ENCODE measurements at regions not wholly inside any gene's neighbourhood (a gene's known extent, or its start where the extent isn't known, plus 50 kb on each side); places are given as distances from the start of the nearest gene placed in this dataset.
"Not testable (repeated sequence)": the region's sequence is repeated elsewhere in the genome, so short reads cannot be mapped to it uniquely, and the experiment has no call there.

DNA sequence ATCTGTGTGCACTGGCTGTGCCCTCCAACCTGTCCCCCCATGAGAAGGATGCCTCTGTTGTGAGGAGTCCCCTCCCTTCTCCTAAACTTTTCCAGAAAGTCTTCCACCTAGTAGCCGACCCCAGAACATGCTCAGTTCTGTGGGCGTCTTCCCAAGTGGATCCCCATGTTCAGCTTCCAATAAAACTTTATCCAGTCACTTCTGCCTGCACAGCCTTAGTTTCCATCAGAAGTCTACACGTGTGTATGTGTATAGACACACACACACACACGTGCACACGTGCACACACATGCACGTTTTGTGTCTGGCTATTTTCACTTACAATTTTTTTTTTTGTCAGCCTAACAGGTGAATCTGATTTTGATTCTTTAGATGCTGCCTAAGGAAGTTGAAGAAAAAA, 115.1 kb downstream of the RTP5 start:
- no peak for DNase-seq

DNA sequence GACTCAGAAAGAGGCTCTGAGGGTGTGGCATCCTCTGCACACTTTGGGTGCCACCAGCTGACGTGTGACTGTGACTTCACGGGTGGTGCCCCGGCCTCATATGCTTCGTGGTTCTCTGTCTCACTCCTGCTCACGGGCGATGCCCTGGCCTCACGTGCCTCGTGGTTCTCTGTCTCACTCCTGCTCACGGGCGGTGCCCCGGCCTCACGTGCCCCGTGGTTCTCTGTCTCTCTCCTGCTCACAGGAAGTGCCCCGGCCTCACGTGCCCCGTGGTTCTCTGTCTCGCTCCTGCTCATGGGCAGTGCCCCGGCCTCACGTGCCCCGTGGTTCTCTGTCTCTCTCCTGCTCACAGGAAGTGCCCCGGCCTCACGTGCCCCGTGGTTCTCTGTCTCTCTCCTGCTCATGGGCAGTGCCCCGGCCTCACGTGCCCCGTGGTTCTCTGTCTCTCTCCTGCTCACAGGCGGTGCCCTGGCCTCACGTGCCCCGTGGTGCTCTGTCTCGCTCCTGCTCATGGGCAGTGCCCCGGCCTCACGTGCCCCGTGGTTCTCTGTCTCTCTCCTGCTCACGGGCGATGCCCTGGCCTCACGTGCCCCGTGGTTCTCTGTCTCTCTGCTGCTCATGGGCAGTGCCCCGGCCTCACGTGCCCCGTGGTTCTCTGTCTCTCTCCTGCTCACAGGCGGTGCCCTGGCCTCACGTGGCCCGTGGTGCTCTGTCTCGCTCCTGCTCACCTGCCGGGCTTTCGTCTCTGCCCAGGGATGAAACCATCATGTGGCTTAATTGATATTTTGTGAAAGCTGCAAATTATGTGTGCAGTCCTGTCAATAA, 115.8 kb downstream of the RTP5 start:
- peak; percentile 73 for DNase-seq

DNA sequence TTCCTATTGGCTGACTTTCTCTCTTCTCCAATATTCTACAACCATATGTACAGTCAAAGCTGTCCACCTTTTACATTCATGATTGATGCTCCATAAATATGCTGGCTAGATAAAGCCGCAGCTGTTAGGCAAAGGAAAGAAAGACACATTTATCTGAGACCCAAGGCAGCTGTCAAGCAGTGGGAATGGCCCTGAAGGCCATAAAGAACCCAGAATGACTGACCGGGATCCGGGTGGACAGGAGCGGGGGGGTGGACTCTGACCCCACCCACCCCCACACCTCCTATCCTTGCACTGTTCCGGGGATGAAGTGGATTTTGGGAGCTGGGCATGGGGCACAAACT, 116.4 kb downstream of the RTP5 start:
- no peak for DNase-seq

DNA sequence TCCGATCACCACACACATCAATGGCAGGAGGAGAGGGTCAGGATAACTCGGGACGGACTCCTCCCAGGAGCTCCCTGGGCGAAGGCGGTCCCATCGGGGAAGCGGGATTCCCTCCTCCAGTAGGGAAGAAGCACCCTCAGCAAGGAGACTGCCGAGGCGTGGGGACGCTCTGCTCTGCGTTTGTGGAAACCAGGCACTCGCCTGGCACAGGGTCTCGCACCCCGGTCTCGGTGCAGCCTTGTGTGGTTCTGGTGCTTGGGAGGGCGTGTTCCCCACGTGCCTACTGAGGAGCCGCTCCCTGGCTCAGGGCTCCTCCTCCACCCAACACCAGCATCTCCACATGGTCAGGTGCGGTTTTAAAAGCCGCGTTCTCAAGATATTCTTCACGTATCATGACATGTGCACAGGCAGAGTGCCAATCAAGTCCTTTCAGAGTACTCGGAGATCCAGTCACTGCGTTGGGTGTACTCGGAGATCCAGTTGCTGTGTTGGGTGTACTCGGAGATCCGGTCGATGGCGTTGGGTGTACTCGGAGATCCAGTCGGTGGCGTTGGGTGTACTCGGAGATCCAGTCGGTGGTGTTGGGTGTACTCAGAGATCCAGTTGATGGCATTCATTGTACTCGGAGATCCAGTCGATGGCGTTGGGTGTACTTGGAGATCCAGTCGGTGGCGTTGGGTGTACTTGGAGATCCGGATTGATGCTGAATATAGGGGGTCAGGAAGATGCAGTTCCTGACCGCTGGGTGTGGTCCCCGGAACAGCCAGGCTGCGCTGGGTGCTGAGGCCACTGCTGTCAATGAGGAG, 117.5 kb downstream of the RTP5 start:
- DNase-seq = no peak

DNA sequence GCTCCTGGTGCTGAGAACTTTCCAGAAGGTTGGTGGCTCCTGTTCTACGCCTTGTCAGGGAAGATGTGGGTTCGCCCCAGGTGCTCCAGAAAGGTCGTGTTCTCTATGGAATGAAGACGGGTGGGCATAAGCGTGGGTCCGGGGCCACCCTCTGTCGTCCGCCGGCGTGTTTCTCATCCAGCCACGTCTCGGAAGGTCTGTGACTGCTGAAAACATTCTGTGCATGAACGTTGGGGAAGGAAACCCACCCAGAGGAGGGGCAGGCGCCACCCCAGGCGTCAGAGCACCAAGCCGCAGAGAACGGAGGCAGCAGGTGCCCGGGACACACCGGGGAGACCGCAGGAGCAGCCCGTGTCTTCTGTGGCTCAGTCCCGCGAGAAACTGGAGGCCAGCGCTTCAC, 118.2 kb downstream of the RTP5 start:
- DNase-seq = no peak

DNA sequence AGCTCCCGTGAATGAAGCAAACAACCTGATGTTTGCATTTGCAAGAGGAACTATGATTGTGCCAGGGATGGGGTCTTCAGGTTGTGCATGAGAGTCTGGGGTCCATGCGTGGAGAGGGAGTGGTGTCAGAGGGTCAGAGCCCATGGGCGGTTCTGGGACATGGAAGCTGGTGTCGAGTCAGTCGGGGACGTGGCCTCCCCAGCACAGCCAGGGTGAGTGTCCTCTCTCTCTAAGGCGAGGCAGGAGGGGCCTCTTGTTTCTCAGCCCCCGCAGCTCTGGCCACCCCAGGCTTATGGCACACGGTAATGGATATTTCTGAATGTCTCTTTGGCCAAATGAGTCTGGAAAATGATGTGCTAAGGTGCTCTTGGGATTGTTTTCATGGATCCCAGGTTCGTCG, 118.6 kb downstream of the RTP5 start:
- DNase-seq = no peak

DNA sequence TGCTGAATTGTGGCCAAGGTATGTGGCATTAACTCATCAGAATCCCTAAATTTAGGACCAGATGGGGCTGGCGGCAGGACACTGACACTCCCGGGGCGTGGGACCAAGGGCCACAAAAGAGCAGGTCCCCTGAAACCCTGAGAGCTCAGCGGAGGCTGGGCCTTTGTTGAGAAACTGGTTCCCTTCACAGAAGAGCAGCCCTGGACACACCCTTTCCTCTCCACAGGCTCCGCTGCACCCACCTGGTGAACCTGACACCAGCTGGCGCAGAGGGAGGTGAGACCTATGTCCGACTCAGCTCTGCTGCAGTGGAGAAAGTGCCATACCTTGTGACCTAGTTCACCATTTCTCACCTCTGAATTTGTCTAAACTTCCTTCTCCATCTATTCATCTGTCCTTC, 119.5 kb downstream of the RTP5 start:
- no peak for DNase-seq

DNA sequence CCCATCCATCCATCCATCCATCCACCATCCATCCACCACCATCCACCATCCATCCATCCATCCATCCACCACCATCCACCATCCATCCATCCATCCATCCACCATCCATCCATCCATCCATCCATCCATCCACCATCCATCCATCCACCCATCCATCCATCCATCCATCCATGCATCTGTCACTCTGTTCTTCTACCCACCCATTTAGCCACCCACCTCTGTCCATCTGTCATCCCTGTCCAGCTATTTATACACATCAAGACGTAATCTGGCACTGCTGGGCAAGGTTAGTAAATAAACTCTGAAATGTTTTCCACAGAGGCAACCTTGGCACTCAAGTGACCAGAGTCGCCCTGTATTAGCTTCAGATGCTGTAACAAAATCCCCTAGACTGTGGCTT, 120.9 kb downstream of the RTP5 start:
- no peak for DNase-seq

DNA sequence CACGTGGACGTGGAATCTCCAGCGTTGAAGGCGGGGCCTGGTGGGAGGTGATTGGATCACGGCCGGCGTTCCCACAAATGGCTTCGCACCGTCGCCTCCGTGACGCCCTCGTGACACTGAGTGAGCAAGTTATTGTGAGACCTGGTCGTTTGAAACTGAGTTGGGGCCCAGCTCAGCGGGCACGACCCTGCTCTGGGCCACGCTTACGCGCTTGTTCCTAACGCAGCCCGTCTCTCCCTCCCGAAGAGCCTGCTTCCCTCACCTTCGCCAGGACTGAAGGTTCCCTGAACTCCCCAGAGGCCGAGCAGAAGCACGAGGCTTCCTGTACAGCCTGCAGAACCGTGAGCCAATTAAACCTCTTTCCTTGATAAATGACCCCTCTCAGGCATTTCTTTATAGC, 121.8 kb downstream of the RTP5 start:
- DNase-seq = no peak

DNA sequence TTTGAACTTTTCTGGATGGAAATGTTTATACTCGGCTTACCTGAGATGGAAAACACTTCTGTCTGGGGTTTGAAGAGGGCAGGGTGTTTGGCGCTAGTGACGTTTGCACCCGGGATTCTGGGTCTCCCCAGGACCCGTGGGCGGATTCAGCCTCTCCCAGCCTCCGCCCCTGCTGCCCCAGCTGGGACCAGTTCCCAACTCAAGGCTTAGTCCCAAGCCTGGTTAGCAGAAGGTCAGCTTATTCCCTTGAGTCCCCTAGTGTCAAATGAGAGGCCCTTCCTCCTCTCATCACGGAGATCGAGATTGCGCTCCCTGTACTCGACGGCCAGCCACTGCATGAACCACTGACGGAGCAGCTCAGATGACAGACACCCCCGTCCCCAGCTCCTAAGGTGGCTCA, 123.2 kb downstream of the RTP5 start:
- DNase-seq = no peak

DNA sequence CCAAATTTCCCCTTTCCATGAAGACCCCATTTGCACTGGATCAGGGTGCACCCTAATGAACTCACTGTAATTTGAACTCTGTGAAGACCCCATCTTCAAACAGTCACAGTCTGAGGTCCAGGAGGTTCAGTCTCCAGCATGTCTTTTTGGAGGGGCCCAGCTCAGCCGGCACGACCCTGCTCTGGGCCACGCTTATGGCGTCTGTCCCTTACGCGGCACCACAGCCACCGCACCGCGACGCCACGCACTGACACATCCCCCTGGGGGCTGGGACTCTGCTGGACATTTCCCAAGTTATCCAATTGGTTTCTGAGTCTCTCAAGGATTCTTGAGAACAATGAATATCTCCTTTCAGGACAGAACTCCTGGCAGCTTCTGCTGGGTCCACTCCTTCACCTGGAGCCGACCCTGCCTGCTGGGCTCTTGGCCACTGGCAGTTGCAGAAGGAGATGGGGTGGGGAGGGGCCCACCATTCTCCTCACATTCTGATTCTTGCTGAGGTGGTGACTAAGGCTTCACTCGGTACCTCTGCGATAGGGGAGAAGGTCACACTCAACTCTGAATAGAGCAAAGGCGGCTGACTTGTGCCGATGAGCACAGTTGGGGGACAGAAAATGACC, 124.0 kb downstream of the RTP5 start:
- DNase-seq = no peak

DNA sequence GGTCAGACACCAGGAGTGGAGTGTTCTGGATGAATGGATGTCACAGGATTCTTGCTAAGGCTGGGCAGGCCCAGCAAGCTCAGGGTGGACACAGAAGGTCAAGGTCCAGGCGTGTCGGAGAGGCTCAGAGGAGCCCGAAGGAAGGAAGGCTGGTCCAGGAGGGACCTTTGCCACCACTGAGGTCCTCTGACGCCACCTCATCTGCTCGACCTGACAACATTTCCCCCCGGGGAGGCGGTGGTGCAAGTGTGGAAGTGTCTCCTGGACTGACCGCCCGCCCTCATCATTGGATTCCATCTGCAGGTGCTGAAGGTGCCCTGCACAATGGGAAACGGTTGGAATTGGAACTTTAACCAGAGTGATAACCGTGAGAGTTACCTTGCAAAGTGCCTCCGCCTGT, 124.6 kb downstream of the RTP5 start:
- no peak for DNase-seq

DNA sequence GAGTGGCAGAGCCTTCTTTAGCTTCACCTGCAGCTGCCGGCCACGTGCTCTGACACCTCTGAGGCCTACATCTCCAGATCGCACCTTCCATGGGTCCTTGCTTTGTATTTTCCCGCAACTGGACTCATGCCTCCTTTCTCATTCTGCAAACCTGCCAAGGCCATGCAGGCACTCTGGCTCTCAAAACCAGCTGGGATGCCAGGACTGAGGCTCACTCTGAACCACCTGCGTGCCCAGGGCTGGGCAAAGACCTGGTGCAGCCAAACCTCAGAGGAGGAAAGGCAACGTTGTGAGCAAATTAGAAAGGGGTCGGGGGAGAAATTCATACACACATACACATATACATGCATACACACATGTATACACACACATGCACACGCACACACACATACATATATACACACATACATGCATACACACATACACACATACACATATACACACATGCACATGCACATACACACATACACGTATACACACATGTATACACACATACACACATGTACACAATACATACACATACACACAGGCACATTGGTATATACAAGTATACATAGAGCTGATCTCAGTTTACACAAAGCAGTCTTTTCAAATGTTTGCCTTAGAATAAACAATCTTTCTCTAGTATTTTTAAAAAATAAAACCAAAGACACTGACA, 125.2 kb downstream of the RTP5 start:
- DNase-seq = no peak

DNA sequence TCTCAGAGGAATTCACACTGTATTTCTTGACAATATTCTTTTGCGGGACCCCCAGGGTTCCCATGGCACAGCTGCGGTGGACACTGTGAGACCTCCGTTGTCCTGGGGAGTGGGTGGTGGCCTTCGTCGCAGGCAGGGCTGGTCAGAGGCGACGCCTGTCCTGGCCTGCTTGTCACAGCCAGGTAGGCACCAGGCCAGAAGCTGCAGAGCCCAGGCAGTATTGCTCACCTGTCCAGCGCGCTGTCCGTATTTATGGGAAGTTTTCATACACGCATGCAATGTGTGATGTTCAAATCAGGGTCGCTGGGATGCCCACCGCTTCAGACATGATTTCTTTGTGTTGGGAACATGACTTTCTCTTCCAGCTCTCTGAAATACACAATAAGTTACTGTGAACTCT, 126.6 kb downstream of the RTP5 start:
- DNase-seq = no peak

DNA sequence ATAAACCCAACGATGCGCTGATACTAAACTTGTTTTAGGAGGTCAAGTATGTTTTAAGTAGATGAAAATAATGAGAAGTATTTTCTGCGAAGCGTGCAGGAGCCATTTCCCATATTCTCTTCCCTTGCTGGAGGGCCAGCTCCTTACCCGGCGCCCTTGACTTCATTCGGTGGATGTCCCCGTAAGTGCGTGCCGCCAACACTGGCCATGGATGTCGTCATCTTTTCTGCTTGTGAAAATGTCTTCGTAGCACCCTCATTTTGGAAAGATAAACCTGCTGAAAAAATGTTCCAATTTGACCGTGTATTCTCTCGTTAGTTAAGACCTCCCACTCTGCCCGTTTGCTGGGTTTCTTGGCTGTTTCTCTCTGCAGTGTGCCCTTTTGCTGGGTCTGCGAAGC, 127.5 kb downstream of the RTP5 start:
- no peak for DNase-seq

DNA sequence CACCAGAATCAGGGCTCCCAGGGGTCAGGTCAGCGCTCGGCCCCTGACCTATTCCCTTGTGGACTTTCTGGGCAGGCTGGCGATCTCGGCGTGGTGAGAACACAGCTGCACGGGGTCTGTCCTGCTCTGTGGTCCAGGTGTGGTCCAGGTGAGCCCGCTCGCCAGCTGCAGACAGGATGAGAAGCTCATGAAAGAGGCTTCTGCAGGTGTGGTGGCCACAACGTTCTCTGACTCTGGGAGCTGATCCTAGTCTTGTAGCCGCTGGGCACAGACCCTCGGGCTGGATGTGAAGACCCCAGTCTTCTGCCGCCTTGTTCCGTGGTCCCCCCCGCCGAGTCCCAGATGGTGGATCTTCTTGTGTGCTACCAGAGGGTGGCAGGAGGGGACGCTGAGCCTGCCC, 129.7 kb downstream of the RTP5 start:
- no peak for DNase-seq

DNA sequence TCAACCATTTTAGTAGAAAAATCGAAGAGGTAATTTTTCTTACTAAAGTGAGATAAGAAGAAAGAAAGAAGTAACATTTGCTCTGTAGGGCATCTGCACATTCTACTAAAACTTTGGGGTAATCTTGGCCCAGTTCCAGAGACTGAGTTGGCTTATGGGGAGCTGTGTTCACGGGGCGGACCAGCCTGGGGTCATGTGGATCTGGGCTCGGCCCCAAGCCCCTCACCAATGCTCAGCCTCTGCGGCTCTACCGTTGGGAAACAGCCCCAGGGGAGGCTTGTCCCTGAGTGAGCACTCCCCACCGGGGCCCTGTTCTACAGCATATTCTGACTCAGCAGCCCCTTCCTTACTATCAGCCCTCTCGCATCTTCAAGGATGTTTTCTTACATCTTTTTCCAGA, 132.3 kb downstream of the RTP5 start:
- DNase-seq = no peak

DNA sequence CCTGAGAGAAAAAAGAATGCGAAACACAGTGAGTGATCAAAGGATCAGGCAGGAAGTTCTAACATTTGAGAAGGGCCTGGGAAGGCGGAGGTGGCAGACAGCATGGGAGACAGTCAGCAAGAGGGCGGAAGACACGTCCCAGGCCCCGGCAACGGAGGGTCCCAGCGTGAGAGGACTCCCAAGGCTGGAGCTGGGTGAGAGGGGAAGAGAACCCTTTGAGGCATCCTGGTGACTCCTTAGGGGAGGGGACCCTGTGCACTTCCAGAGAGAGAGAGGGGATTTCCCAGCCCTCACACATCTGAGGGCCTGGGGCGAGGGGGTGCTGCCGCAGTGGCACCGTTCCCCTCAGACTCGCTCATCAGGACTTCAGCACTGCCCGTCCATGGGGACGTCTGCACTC, 133.4 kb downstream of the RTP5 start:
- no peak for DNase-seq

DNA sequence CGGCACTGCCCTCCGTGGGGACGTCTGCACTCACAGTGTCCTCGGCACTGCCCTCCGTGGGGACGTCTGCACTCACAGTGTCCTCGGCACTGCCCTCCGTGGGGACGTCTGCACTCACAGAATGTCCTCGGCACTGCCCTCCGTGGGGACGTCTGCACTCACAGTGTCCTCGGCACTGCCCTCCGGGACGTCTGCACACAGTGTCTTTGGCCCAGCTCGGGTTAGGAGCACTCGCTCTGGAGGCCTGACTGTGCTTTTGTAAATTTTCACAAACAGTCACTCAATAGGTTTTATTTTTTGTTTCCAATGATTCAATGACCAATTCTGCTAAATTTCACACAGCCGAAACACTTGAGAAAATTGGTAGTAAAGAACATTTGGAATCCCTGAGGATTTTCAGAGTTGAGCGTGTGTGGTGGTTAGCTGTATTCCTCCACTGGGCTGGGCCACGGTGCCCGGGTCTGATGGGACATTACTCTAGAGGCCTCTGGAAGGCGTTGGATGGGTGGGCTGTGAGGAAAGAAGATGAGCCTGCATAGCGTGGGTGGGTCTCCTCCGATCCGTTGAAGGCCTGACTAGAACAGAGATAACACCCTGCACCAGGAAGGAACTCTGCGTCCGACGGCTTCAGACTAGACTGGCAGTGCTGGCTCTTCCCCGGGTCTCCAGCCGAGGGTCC, 134.8 kb downstream of the RTP5 start:
- no peak for DNase-seq

DNA sequence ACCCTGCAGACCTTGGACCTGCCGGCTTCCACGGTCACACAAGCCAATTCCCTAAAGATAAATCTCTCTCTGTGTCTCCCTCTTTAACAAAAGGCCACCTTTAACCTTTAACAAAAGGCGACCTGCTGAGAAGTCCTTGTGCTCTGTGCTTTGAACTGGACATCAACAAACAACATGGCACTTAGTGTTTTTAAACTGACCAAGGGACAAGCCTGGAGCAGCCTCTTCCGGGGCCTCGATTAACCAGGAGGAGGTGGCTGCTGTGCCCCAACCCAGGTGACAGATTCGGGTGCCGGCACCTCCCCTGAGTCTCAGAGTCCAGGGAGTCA, 135.3 kb downstream of the RTP5 start:
- DNase-seq = no peak

DNA sequence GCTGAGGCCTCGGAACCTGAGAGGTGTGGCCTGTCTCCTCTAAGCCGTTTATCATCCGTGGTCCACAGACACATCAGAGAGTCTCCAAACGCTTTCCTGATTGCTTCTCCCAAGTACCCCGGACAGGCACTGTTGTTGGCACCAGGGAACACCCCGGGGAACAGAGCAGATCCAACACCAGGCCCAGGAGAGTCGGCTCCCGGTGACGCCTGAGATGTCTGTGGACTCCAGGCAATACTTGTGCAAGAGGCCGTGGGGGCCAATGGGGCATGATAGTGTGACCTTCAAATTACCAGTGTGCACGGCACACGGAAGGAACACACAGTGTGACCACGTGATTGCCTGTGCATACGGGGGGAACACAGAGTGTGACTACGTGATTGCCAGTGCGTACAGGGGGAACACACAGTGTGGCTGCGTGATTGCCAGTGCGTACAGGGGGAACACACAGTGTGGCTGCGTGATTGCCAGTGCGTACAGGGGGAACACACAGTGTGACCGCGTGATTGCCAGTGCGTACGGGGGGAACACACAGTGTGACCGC, 136.6 kb downstream of the RTP5 start:
- not testable (repeated sequence) for DNase-seq

DNA sequence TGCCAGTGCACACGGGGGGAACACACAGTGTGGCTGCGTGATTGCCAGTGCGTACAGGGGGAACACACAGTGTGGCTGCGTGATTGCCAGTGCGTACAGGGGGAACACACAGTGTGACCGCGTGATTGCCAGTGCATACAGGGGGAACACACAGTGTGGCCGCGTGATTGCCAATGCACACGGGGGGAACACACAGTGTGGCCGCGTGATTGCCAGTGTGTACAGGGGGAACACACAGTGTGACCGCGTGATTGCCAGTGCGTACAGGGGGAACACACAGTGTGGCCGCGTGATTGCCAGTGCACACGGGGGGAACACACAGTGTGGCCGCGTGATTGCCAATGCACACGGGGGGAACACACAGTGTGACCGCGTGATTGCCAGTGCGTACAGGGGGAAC, 139.4 kb downstream of the RTP5 start:
- DNase-seq = not testable (repeated sequence)

DNA sequence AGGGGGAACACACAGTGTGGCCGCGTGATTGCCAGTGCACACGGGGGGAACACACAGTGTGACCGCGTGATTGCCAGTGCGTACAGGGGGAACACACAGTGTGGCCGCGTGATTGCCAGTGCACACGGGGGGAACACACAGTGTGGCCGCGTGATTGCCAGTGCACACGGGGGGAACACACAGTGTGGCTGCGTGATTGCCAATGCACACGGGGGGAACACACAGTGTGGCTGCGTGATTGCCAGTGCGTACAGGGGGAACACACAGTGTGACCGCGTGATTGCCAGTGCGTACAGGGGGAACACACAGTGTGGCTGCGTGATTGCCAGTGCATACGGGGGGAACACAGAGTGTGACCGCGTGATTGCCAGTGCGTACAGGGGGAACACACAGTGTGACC, 140.3 kb downstream of the RTP5 start:
- not testable (repeated sequence) for DNase-seq
